NCI-H748 treated with DMSO at 0.1 percent for 48 hours (cell line): ENCODE measurements at regions not wholly inside any gene's neighbourhood (a gene's known extent, or its start where the extent isn't known, plus 50 kb on each side); places are given as distances from the start of the nearest gene placed in this dataset.
"Not testable (repeated sequence)": the region's sequence is repeated elsewhere in the genome, so short reads cannot be mapped to it uniquely, and the experiment has no call there.

ENCODE experiments used
- DNase-seq: peaks from one replicate; lab custom pipeline; 2025; lab: John Stamatoyannopoulos, UW

DNA sequence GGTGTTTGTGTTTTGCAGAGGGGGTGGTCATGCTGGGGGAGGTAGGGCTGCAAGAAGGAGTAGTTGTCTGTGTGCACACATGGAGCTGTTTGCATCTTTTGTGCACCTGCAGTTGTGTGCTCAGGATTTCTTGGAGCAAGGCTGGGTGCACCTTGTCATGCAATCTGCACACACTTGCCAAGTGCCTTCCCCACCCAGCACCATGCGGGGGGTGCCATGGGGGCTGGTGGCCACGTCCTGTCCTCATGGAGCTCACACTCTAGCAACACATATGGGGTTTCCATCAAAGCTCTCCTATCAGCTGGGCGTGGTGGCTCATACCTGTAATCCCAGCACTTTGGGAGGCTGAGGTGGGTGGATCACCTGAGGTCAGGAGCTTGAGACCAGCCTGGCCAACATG is 111.6 kb downstream of the CRLF3 start:
- not testable (repeated sequence) for DNase-seq

DNA sequence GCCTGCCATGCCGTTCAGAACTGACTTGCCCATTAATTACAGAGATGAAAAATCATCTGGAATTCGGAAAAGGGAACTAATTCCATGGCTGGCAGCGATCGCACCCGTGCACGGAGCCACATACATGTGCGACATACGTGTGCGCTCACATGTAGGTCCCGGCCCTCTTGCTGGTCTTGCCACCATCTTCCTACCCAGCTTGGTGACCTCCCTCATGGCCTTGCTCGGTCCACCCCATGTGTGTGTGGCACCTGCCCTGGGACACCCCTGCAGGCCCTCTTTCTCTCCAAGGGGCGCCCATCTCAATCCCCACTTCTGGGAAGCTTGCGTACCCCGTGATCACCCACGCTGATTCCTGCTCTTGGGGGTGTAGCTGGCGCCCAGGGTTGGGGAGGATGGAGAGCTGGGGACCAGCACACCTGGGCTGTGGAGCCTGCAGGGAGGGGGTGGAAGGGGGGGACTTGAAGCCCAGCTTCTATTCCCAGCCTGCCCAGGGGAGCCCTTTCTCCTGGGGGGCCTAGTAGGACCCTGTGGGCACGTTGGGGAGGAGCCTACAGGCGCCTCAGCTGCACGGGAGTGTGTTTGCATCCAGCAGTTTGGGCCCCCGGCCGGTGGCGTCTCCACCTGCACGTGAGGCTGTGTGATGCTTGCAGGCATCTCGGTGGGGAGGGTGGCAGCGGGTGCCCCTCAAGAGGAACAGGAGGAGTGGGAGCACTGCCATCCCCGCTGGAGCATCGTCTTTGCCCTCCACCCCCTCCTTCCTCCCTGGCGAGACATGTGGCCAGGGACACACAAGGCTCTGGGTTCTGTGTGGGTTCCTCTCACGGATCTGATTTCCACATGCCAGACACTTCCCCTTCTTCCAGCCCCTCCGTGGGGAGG is 112.6 kb downstream of the CRLF3 start:
- not testable (repeated sequence) for DNase-seq

DNA sequence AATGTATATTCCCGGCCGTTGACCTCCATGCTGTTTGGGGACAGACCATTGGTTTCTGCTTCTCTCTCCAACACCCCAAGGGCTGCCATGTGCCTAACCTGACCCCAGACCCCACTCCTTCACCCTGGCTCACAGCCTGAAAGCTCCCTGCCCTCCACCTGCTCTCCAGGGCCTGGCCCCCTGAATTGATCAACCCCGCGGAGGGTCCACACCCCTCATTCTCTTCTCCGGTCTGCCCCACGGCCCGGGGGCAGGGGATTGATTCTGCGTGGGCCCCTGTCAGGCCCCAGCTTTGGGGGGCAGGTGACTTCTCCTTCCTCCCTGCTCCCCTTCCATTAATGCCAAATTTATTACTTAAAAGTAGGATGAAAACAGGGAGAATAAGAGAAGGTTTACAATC is 113.3 kb downstream of the CRLF3 start:
- DNase-seq = not testable (repeated sequence)

DNA sequence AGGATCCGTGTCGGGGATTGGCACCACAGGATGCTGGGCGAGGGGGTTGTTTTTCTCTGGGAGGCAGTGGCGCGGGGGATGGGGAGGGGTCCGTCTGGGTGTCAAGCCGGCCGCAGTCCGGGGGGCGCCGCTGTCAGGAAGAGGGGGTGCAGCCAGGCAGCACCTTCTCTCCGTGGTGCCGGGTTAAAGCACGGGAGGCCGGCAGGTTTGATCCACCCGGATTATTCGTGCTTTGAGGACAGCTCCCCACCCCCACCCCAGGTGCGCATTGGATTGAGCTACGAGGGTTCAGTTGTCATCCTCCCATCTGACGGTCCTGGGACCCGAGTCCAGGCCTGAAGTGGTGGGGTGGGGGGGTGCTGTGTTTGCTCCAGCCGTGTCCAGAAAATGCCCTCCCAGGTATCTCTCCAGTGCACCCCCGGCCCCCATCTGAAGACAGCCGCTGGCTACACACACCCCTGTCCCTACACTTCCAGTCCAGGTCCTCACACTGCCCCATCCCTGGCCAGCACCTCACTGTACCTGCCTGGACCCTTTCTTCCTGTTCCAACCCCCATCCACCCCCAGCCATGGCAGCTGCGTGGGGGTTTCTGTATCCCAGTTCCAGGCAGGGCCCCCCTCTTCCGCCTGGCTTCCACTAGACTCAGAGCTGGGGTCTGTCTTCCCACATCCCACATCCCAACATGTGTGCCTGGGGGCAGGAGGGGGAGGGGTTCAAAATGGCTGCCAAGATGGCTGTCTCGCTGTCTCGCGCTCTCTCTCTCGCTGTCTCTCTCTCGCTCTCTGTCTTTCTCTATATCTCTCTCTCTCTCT is 114.0 kb downstream of the CRLF3 start:
- DNase-seq = not testable (repeated sequence)

DNA sequence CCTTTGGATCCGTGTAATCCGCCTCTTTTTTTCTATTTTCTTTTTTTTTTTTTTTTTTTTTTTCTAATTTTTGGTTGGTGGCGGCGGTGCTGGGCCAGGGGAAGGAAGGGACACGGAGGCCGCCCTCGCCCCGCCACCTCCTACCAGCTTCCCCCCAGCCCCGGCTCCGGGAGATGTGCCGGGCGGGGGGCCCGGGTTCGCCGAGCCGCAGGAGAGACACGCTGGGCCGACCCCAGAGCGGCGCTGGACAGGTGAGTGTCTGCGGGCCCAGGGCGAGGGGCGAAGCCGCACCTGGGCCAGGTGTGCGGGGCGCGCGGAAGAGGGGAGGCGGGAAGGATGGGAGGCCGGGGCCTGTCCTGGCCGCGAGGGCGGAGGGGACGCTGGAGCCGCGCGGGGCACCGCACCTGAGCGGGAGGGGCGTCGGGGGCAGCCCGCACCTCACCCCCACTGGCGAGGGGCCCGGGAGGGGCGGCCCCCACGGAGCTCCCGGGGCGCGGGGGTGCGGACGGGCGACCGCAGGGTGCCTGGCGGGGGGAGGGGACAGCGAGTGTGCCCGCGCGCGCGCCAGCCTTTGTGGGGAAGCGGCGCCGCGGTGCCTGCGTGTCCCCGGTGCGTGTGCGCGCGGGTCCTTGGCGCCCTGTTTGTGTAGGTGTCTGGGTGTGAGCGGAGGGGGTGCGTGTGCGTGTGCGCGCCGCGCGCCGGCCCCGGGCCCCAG is 114.8 kb downstream of the CRLF3 start:
- not testable (repeated sequence) for DNase-seq

- DNase-seq = not testable (repeated sequence)
These were observed 115.4 kb downstream of the CRLF3 start for GRCh38 chr17:30709096-30709495.

GRCh38 chr17:30708241-30709078 is 116.0 kb downstream of the CRLF3 start:
- DNase-seq = peak; percentile 71

DNA sequence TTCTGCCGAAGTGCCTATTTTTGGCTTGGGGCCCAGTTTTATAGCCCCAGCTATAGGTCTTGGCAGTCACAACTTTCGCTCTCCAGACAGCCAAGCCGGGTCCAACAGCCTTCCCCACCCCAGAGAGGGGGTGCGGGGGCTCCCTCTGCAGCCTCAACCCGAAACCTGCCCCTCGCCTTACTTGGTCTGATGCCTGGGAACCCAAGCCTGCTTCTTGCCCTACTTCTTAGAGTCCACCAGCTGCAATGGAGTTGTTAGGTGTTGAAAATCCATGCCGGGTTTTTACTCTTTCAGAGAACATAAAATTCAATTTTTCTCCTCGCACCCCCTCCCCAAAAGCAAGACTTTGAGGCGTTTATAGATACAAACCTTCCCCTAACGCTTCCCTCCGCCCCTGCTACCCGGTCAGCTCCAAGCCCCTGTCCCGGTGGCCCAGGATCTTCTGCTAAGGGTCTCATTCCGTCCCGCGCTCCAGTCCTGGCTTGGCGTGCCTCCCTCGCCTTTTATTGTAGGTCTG is 116.7 kb downstream of the CRLF3 start:
- not testable (repeated sequence) for DNase-seq

DNA sequence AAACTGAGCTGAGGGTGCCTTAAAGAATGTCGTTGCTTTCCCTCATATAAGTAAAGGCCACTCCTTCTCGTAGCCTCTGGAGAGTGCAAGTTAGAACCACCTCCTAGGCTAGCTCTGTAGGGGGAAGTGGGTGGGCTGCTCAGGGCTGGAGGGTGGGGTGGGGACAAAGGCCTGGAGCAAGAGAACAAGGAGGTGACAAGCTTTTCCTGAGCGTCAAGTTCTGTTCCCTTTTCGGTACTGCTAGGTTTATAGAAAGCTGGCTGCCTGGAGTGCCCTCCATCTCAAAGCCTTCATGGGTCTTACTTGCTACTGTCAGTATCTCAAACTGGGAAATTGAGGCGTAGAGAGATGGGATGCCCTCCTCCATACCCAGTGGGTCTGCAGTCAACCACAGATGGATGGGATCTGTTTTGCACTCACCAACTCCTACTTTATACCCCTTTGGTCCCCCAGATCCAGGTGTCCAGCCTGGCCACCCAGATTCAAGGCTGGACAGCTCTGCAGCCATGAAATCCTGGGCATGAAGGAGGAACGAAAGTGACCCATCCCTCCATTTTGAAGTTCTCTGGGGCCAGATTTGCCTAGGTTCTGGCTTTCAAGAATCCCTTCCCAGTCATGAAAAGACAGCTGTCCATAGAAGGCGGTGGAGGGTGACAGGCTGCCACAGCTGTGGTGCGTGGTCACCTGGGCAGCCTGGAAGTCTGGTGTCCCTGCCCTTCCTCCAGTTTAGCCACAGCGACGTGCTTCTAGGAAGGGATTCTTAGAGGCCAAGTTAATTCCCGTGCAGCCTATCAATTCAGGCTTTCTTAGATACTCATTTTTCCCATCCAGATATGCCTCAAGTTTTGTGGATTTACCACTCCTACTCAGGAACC is 117.8 kb downstream of the CRLF3 start:
- DNase-seq = not testable (repeated sequence)

GRCh38 chr17:30706004-30706403 is 118.5 kb downstream of the CRLF3 start:
- DNase-seq = not testable (repeated sequence)

DNA sequence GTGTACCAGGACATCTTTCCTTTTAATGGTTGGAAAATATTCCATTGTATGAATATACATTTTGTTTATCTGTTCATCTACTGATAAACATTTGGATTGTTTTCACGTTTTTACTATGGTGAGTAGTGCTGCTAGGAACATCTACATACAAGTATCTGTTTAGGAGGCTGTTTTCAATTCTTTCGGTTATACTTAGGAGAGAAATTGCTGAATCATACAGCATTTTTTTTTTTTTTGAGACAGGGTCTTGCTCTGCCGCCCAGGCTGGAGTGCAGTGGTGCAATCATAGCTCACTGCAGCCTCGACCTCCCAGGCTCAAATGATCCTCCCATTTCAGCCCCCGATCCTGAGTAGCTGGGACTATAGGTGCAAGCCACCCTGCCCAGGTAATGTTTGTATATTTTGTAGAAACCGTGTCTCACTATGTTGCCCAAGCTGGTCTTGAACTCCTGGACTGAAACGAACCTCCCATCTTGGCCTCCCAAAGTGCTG is 122.9 kb downstream of the CRLF3 start:
- DNase-seq = no peak

DNA sequence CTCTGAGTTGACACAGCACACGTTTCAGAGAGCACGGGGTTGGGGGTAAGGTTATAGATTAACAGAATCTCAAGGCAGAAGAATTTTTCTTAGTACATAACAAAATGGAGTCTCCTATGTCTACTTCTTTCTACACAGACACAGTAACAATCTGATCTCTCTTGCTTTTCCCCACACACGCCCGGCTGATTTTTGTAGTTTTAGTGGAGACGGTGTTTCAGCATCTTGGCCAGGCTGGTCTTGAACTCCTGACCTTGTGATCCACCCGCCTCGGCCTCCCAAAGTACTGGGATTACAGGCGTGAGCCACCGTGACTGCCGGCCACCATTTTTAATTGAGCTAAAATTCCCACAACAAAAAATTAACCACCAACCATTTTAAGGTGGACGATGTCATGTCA is 123.7 kb downstream of the CRLF3 start:
- DNase-seq = not testable (repeated sequence)

DNA sequence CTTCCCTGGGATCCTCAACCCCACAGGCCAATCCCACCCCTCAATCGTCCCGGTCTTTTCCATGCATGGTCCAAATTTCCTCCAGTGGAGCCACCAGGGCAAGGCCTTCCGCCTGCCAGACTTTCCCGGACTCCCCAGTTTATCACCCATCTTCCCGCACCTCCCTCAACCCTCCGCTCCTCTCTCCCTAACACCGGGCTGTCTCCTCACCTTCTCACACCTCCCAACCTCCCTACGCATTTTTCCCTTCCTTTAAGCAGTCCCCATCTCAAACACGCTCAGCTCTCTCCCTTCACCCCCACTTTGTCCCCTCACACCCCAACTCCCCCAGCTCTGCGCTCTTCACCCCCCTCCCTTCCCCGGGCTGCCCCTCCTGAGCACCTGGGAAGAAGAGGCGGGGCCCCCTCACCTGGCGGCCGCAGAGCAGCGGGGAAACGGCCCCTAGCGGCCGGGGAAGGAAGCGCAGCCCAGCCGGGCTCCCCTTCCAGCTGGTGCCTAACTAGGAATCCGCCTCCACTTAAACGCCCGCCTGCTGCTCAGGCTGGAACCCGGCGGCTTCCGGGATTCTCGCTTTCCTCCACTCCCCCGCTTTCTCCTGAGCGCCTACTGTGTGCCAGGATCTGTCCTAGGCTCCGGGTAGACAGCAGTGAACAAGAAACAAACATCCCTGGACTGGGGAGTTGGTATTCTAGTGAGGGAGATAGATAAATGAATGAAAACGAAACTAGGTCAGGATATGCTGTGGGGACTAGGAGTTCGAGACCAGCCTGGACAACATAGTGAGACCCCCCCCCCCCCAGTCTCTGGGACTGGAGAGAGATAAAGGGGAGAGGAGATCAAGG is 126.7 kb downstream of the CRLF3 start:
- peak; percentile 70 for DNase-seq

GRCh38 chr17:30696234-30696633 is 128.3 kb downstream of the CRLF3 start:
- DNase-seq = no peak

- not testable (repeated sequence) for DNase-seq
These were observed 129.2 kb downstream of the CRLF3 start for GRCh38 chr17:30695265-30695811.

DNA sequence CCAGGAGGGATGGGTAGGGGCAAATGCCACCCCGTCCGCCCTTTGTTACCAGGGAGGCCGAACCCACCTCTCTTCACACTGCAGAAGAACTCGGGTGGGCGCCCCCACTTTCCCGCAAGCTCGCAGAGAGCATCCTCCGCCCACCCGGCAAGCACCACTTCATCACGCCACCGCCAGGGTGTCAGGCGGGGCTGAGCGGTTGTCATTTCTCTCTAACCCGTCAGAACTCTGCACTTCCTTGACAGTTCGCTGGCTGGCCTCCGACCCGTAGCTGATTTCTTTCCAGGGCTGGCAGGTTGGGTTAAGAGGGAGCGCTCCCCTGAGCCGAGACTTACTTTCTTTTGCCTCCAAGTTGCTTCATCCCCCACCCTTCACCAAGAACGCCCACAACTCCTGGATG is 130.7 kb downstream of the CRLF3 start:
- DNase-seq = not testable (repeated sequence)

GRCh38 chr17:30689266-30690000 is 135.1 kb downstream of the CRLF3 start:
- DNase-seq = not testable (repeated sequence)
